Adrenal gland (tissue), 5 donors: ENCODE measurements at regions not wholly inside any gene's neighbourhood (a gene's known extent, or its start where the extent isn't known, plus 50 kb on each side); places are given as distances from the start of the nearest gene placed in this dataset.

Source experiments
- CTCF ChIP-seq, 6 experiments: fragments of 450-650 bp in 4 of 6; fragments of 200-600 bp in 2 of 6; sonication (generic) in 1 of 6; IDR thresholded peaks; 1 replicate in 5 of 6; 2 replicates in 1 of 6; pipeline versions ENCODE4 v1.5.1 to v1.8.0; 2016 to 2021; ENCODE audit warnings: antibody characterized with exemption in 6 of 6, mild to moderate bottlenecking in 2 of 6, moderate library complexity in 1 of 6
- POLR2A ChIP-seq, 2 donors: fragments of 450-650 bp; IDR thresholded peaks; one replicate each; pipeline ENCODE4 v1.6.1; 2017; ENCODE audit warnings: antibody characterized with exemption in 2 of 2, mild to moderate bottlenecking in 2 of 2, moderate library complexity in 1 of 2
- donor health status: DM: no; HTN: no; CAD: no.

GRCh38 chr14:101124815-101125214 is 221.3 kb upstream of the RTL1 start:
- no peak for TF ChIP-seq POLR2A (IDR thresholded peaks at IDR 0.05)
- TF ChIP-seq CTCF (IDR thresholded peaks at IDR 0.05) = no peak
